Tongue (tissue), 1 donor: ENCODE measurements at regions not wholly inside any gene's neighbourhood (a gene's known extent, or its start where the extent isn't known, plus 50 kb on each side); places are given as distances from the start of the nearest gene placed in this dataset.
"Not testable (repeated sequence)": the region's sequence is repeated elsewhere in the genome, so short reads cannot be mapped to it uniquely, and the experiment has no call there.

ENCODE experiments used
- DNase-seq: peaks from one replicate; pipeline ENCODE4 v3.0.0-alpha.2; 2015

DNA sequence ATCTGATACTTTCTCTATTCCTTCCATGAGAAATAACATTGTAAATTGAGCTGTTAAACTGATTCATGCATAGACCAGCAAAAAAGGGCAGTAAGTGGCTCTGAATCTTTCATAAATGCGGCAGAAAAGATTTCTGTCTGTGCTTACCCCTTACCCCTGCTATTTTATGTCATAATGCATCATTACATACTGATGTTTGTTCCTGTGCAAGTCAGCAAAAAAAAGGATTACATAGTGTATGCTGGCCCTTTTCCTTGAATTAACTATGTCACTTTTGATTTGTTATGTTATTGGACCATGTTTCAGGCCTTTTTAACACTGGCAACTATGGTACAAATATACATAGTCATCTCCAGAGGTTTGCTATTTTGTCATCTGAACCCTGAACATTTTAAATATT is 2159.7 kb downstream of the PCDH7 start:
- DNase-seq, result no peak

GRCh38 chr4:32884198-32884597 is 2164.0 kb downstream of the PCDH7 start:
- DNase-seq, result no peak

DNA sequence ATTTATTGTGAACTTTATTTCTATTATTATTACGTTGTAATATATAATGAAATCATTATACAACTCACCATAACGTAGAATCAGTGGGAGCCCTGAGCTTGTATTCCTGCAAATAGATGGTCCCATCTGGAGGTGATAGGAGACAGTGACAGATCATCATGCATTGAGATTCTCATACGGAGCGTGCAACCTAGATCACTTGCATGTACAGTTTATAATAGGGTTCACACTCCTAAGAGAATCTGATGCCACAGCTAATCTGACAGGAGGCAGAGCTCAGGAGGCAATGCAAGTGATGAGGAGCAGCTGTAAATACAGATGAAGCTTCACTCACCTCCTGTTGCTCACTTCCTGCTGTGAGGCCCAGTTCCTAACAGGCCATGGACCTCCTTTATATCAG is 2170.2 kb downstream of the PCDH7 start:
- no peak for DNase-seq

DNA sequence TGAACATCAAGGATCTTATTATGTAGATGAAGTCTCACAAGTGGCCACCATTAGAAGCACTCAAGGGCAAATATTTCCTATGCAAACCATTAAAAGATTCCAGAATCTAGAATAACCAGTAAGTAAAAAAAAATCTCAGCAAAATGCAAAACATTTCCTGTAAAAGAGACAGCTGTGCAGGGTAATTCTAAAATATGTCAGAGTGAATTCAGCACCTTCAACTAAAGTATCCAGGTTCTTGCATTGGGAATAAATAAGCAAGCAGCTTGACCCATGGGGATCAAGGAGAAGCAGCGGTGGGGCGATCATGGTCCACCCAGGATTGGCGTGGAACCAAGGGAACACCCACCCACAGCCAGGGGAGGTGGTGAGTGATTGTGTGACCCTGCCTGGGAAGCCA is 2188.9 kb downstream of the PCDH7 start:
- DNase-seq, result no peak

DNA sequence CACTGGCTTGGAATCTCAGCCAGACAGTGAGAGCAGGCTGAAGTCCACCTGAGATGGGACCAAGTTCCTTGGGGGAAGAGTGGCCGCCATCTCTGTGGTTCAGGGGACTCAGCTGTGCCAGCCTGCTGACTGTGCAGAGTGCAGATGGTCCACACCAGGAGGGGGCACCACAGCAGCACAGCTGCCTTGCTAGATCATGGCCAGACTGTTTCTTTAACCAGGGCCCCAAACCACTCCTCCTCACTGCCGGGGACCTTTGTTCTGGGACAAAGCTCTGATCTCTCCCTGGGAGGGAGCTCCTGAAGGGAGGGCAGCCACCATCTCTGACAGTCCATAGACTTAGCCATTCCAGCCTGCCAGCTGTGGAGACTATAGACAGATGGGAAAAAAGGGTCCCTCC is 2189.6 kb downstream of the PCDH7 start:
- DNase-seq, result no peak

- DNase-seq, result no peak
Measured at GRCh38 chr4:32917586-32917985, 2197.4 kb downstream of the PCDH7 start.

DNA sequence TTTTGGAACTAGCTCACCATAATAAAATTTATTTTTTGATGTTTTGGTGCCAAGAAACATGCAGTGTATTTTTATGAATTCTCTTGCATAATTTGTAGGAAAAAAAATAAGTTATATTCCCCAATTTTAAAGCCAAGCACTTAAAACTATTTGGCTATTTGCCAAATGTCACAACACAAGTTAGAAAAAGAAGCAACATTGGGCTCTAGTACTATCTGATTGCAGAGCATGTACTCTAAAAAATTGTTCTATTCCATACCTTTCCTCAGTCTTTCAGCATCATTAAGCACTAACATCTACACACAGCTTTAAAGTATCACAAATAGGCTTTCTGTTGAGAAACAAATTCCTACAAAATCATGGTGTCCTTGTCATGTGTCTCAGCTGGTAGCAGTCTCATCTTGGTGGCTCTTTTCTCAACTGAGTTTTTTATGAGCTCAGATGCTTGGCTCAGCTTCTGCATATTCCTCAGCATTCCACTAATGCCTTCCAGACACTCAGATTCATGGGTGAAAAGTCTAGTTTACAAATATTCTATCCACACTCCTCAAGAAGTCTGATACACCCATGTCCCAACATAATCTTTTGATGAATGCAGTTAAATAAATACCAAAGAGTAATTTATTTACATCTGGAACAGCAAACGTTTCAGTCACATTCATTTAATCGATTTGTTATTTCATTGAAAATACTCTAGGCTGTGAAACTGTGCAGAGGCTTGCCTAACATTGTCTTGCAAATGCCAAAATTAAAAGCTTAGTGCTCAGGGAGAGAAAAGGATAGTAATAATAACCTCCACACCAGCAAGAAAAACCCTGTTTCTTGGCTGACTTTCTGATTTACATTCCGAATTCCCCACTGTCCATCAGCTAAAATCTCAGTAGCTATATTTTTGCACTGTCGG is 2209.9 kb downstream of the PCDH7 start:
- DNase-seq, result peak; percentile 4

GRCh38 chr4:32930700-32931099 is 2210.5 kb downstream of the PCDH7 start:
- no peak for DNase-seq

GRCh38 chr4:32931475-32931874 is 2211.3 kb downstream of the PCDH7 start:
- no peak for DNase-seq

- DNase-seq, result no peak
Measured at GRCh38 chr4:32932156-32932555, 2212.0 kb downstream of the PCDH7 start.

GRCh38 chr4:32939222-32939621 is 2219.1 kb downstream of the PCDH7 start:
- not testable (repeated sequence) for DNase-seq

- no peak for DNase-seq
Measured at GRCh38 chr4:32950866-32951265, 2230.7 kb downstream of the PCDH7 start.

GRCh38 chr4:32958586-32958985 is 2238.4 kb downstream of the PCDH7 start:
- no peak for DNase-seq

DNA sequence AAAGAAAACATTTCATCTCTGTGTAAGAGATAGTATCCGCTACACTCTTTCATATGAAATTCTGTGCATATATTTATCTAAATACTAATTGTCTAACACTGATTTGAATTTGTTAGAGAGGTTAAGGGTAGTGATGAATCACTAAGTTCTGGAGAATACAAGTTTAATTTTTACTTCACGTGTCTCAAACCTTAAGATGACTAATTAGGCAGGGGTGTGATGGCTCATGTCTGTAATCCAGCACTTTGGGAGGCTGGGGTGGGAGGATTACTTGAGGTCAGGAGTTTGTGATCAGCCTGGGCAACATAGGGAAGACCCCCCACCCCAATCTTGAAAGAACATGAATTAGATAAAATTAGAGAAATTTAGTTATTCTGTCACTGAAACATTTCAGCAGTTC is 2241.9 kb downstream of the PCDH7 start:
- no peak for DNase-seq

DNA sequence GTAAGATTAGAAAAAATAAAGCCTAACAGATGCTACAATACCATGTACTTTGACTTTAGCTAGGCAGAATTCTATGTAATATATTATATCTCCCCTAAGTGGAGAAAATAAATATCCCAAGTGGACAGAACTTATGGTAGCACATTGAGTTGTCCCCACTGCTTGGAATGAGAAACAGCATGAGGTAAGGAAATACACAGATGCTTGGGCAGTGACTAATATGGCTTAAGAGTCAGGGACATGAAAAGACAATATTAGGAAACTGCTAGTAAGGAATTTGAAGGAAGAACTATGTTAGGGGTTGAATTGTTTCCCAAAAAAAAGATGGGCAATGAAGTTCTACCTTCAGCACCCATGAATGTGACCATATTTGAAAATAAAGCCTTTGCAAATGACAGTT is 2265.1 kb downstream of the PCDH7 start:
- no peak for DNase-seq

- no peak for DNase-seq
Measured at GRCh38 chr4:32986236-32986635, 2266.1 kb downstream of the PCDH7 start.

DNA sequence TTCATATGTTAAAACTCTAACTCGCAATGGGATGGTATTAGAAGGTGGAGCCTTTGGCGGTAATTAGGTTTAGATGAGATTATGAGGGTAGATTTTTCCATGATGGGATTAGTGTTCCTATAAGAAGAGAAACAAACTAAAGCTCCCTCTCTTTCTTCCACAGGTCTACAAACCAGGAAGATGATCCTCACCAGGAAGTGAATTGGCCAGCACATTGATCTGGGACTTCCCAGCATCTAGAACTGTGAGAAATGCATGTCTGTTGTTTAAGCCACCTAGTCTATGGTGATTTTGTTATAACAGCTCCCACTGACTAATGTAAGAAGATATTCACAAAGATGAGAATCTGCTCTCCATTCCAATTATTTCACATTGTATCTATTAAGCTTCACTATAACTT is 2266.9 kb downstream of the PCDH7 start:
- no peak for DNase-seq

GRCh38 chr4:32988165-32988811 is 2268.1 kb downstream of the PCDH7 start:
- no peak for DNase-seq

DNA sequence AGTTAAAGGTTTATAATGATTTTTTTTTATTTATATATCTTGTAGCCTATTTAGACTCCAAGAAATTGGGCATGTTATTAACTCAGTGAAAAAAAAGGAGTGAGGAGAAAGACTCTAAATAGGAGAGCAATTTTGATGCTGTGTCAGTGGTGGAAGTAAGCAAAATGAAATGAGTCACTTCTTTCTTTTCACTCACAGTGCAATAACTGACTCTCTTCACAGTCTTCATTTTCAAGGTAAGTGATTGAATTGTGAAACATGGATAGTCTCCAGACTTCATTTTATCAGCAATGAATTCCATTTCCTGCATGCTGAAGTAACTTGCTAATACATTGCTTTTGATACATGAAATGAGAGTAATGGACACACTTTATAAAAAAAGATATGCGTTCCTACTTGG is 2271.5 kb downstream of the PCDH7 start:
- DNase-seq, result no peak

DNA sequence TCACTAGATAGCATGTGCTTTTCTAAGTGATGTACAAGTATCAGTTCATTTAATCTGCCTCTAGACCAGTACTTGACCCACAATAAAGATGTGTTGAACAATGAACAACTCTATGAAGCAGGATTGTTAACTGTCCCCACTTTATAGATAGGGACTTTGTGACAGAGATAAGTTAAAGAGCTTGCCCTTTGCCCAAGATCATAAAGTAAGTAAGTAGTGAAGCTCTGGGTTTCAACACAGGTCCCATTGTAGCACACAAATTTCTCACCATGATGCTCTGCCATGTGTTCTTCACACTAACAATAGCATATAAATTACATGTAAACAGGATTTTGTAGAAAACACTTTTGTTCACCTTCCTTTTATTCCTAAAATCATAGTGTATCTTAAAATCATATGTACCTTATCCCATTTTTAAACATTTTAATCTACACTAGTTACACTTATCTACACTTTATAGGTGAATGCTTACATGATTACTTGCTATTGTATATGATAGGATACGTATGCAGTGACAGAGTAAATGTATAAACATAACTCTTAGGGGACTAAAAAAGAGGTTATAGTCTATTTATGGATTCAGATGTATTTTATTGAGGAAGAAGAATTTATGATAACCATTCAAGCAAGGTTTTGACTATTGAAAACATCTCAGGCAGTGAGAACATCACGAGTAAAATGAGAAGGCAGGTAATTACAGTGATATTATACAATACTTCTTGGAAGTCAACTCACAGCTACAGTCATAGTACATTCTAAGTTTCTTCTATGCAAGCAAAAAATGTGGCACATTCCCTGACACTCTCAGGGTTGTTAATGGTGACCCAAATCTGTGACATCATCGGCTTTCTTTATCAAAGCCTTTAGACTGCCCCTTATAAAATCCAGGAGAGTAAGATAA is 2275.1 kb downstream of the PCDH7 start:
- no peak for DNase-seq

DNA sequence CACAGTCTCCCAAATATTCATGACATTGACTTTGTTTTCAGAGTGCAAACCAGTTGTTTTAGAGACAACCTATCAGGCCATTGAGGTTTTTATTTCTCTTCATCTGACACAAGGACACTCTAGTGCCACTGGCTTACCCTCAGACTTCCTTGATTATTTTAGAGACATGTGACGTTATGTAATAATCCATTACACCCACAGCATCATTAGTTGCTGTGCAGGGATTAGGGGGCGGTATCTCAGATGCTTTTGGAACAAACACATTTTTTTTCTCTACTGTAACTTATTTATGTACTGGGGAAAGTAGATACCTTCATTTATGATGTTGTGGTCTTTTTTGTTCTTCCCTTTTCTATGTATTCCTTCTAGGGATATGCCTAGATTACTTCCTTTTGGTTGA is 2293.1 kb downstream of the PCDH7 start:
- no peak for DNase-seq

DNA sequence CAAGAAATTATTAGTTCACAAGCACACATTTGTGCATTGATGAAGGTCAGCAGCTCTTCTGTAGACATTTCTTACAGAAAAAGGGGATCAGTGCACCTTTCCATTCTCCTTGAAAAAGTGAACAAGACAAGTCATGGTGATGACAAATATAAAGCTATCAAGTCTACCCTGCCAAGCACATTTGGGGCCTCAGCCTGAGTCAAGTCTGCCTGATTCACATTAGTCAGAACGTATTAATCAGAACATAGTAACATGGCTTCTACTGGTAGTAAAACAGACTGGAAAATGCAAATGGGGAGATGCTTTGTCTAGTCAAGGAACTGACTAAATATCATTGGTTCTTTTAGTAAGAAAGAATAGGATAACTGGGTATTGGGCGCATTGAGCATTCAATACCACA is 2305.1 kb downstream of the PCDH7 start:
- no peak for DNase-seq

GRCh38 chr4:33029976-33030375 is 2309.8 kb downstream of the PCDH7 start:
- DNase-seq, result peak; percentile 3
